MCF 10A (cell line): ENCODE measurements at regions not wholly inside any gene's neighbourhood (a gene's known extent, or its start where the extent isn't known, plus 50 kb on each side); places are given as distances from the start of the nearest gene placed in this dataset.

Experiments used
- BruUV-seq: library from RNA; stranded (reverse); fragments of 400-500 nt; replicated peaks from 2 replicates; lab custom pipeline; 2021; lab: Mats Ljungman, UMichigan
- CTCF ChIA-PET: fragments of 300-600 bp; sonication (Branson Sonifier 250); formaldehyde crosslinking; extraction: SDS; loops from one replicate; lab custom pipeline; 2021; ENCODE audit warnings: antibody characterized with exemption, inconsistent platforms; lab: Yijun Ruan, JAX
- POLR2A ChIA-PET: fragments of 300-600, 350-650 bp; sonication (Branson Sonifier 250); formaldehyde crosslinking; extraction: SDS; loops from one replicate; lab custom pipeline; 2020; ENCODE audit warnings: antibody characterized with exemption, inconsistent platforms; lab: Yijun Ruan, JAX
- DNase-seq: peaks from one replicate; pipeline ENCODE4 v3.0.0-alpha.2; 2018; ENCODE audit not compliant: unreplicated experiment
- H3K27ac Mint-ChIP-seq: one replicate; pipeline ENCODE4 v1.8.0; 2022; ENCODE audit warnings: mild to moderate bottlenecking, low read depth, mixed read lengths; ENCODE audit not compliant: unreplicated experiment
- H3K27me3 Mint-ChIP-seq: one replicate; pipeline ENCODE4 v1.8.0; 2022; ENCODE audit warnings: mixed read lengths; ENCODE audit not compliant: insufficient read depth, unreplicated experiment
- H3K36me3 Mint-ChIP-seq: one replicate; pipeline ENCODE4 v1.8.0; 2022; ENCODE audit warnings: mild to moderate bottlenecking, moderate library complexity, mixed read lengths; ENCODE audit not compliant: insufficient read depth, unreplicated experiment
- H3K4me1 Mint-ChIP-seq: one replicate; pipeline ENCODE4 v1.8.0; 2022; ENCODE audit warnings: mixed read lengths; ENCODE audit not compliant: insufficient read depth, unreplicated experiment
- H3K4me3 Mint-ChIP-seq: one replicate; pipeline ENCODE4 v1.8.0; 2022; ENCODE audit warnings: mild to moderate bottlenecking, moderate library complexity, mixed read lengths; ENCODE audit not compliant: unreplicated experiment
- H3K9me3 Mint-ChIP-seq: one replicate; pipeline ENCODE4 v1.8.0; 2022; ENCODE audit warnings: mixed read lengths; ENCODE audit not compliant: unreplicated experiment
- CTCF ChIP-seq: fragments of 200-600 bp; IDR thresholded peaks from one replicate; pipeline ENCODE4 v1.8.0; 2022; ENCODE audit warnings: antibody characterized with exemption, mild to moderate bottlenecking; ENCODE audit not compliant: unreplicated experiment
- intact Hi-C: fragments of 100-400 bp; cut with micrococcal nuclease; formaldehyde crosslinking; loops from 2 replicates; pipeline ENCODE4 v1.14.1; 2022

GRCh38 chr5:4970171-4970570 lies 170.0 kb upstream of the ADAMTS16 start:
- POLR2A ChIA-PET: no interaction called here
- Mint-ChIP-seq H3K27ac (no peak overlapping the region), H3K36me3 (no peaks in the 10 kb centered on the region), H3K4me1 (no peaks in the 10 kb centered on the region), H3K4me3 (no peak overlapping the region), H3K9me3 (no peaks in the 10 kb centered on the region), H3K27me3 (no peaks in the 10 kb centered on the region)
- CTCF ChIA-PET: interaction anchor here (2.9 kb wide), 1 partner anchor 29 kb away, joined by 9 read pairs; no protein-coding TSS in a partner anchor
- TF ChIP-seq CTCF: no peak
- no peak for DNase-seq
- no TSS peak for BruUV-seq
- intact Hi-C loops: no loop called here

GRCh38 chr5:4976902-4977301 lies 163.2 kb upstream of the ADAMTS16 start:
- no peak overlapping the region for H3K27ac Mint-ChIP-seq
- intact Hi-C loops: no loop called here
- no peaks in the 10 kb centered on the region for H3K9me3 Mint-ChIP-seq
- H3K4me1 Mint-ChIP-seq: no peaks in the 10 kb centered on the region
- no peak overlapping the region for H3K4me3 Mint-ChIP-seq
- no peaks in the 10 kb centered on the region for H3K27me3 Mint-ChIP-seq
- ChIA-PET CTCF (interaction anchor here (0.6 to 1.0 kb wide), 2 partner anchors 31 to 35 kb away, joined by 3 read pairs; no protein-coding TSS in a partner anchor), POLR2A (interaction anchor here (1.1 kb wide), 1 partner anchor 10 kb away, joined by 3 read pairs; no protein-coding TSS in a partner anchor)
- no peak for TF ChIP-seq CTCF
- no peaks in the 10 kb centered on the region for H3K36me3 Mint-ChIP-seq
- BruUV-seq: no TSS peak
- no peak for DNase-seq

GRCh38 chr5:4977416-4978110 lies 162.6 kb upstream of the ADAMTS16 start:
- POLR2A ChIA-PET: interaction anchor here (1.1 kb wide), 1 partner anchor 10 kb away, joined by 3 read pairs; no protein-coding TSS in a partner anchor
- CTCF ChIA-PET: interaction anchor here (1.0 kb wide), 1 partner anchor 32 kb away, joined by 3 read pairs; no protein-coding TSS in a partner anchor
- Mint-ChIP-seq H3K4me1 (no peaks in the 10 kb centered on the region), H3K4me3 (no peak overlapping the region), H3K27ac (no peak overlapping the region), H3K36me3 (no peaks in the 10 kb centered on the region), H3K9me3 (no peaks in the 10 kb centered on the region), H3K27me3 (no peaks in the 10 kb centered on the region)
- intact Hi-C loops: no loop called here
- no peak for DNase-seq
- no peak for TF ChIP-seq CTCF
- no TSS peak for BruUV-seq

- intact Hi-C loops: no loop called here
- ChIA-PET POLR2A (no interaction called here), CTCF (no interaction called here)
- Mint-ChIP-seq H3K9me3 (no peaks in the 10 kb centered on the region), H3K4me3 (no peak overlapping the region), H3K36me3 (no peaks in the 10 kb centered on the region), H3K27ac (no peak overlapping the region), H3K27me3 (no peaks in the 10 kb centered on the region), H3K4me1 (no peaks in the 10 kb centered on the region)
- no peak for DNase-seq
- no peak for TF ChIP-seq CTCF
- BruUV-seq: no TSS peak
These were observed 159.9 kb upstream of the ADAMTS16 start for GRCh38 chr5:4980201-4980600.
